SK-N-SH (cell line): ENCODE measurements at regions not wholly inside any gene's neighbourhood (a gene's known extent, or its start where the extent isn't known, plus 50 kb on each side); places are given as distances from the start of the nearest gene placed in this dataset.

Source experiments
- CTCF ChIA-PET: fragments of 300-600, 350-600 bp; formaldehyde crosslinking; extraction: SDS; loops from one replicate; lab custom pipeline; 2021; lab: Yijun Ruan, JAX
- POLR2A ChIA-PET: fragments of 350-600 bp; sonication (Branson Sonifier 250); formaldehyde crosslinking; extraction: SDS; loops from one replicate; lab custom pipeline; 2020; ENCODE audit warnings: antibody characterized with exemption, inconsistent platforms; lab: Yijun Ruan, JAX
- DNase-seq: peaks from one replicate; pipeline ENCODE4 v3.0.0; 2012
- H2AFZ ChIP-seq: fragments of 200-600 bp; sonication (generic); 2 replicates; pipeline ENCODE4 v1.8.1; 2016; ENCODE audit warnings: antibody characterized with exemption, mild to moderate bottlenecking, low read depth
- H3F3A ChIP-seq: fragments of 200-600 bp; sonication (generic); replicated peaks from 2 replicates; pipeline ENCODE3; 2016; ENCODE audit warnings: antibody characterized with exemption, mild to moderate bottlenecking; ENCODE audit not compliant: insufficient read depth
- H3K27ac ChIP-seq, 2 experiments: fragments of 200-500 bp in 1 of 2; fragments of 200-600 bp in 1 of 2; sonication (Bioruptor generic) in 1 of 2; sonication (generic), shearing (Covaris generic) in 1 of 2; 2 replicates each; pipeline versions ENCODE4 v1.5.1 to v1.6.1; 2014 to 2016; ENCODE audit warnings: low read depth in 2 of 2, inconsistent platforms in 1 of 2, low read length in 1 of 2, mild to moderate bottlenecking in 1 of 2, mixed read lengths in 1 of 2
- H3K27me3 ChIP-seq: fragments of 200-600 bp; sonication (generic), shearing (Covaris generic); 2 replicates; pipeline ENCODE4 v1.6.1; 2016; ENCODE audit warnings: mixed run types; ENCODE audit not compliant: insufficient read depth
- H3K36me3 ChIP-seq, 2 experiments: fragments of 200-500 bp in 1 of 2; fragments of 200-600 bp in 1 of 2; sonication (Bioruptor generic) in 1 of 2; sonication (generic) in 1 of 2; replicated peaks in 1 of 2; 2 replicates each; pipeline versions ENCODE3 to v1.5.1; 2014 to 2016; ENCODE audit warnings: low read length in 1 of 2, mild to moderate bottlenecking in 1 of 2; ENCODE audit not compliant: insufficient read depth in 2 of 2, control insufficient read depth in 1 of 2
- H3K4me1 ChIP-seq, 2 experiments: fragments of 200-500 bp in 1 of 2; fragments of 200-600 bp in 1 of 2; sonication (Bioruptor generic) in 1 of 2; sonication (generic), shearing (Covaris generic) in 1 of 2; 2 replicates each; pipeline versions ENCODE4 v1.5.1 to v1.6.1; 2014 to 2016; ENCODE audit warnings: low read depth in 1 of 2, low read length in 1 of 2, mixed run types in 1 of 2; ENCODE audit not compliant: insufficient read depth in 2 of 2, control insufficient read depth in 1 of 2
- H3K4me2 ChIP-seq: fragments of 200-600 bp; sonication (generic), shearing (Covaris generic); 2 replicates; pipeline ENCODE4 v1.6.1; 2017; ENCODE audit warnings: mixed run types
- H3K4me3 ChIP-seq, 2 experiments: fragments of 200-500 bp in 1 of 2; fragments of 200-600 bp in 1 of 2; sonication (Bioruptor generic) in 1 of 2; sonication (generic), shearing (Covaris generic) in 1 of 2; 2 replicates each; pipeline versions ENCODE4 v1.5.1 to v1.8.1; 2014 to 2016; ENCODE audit warnings: low read depth in 2 of 2, inconsistent platforms in 1 of 2, low read length in 1 of 2, mild to moderate bottlenecking in 1 of 2, mixed read lengths in 1 of 2, moderate library complexity in 1 of 2
- H3K79me2 ChIP-seq: fragments of 200-600 bp; sonication (generic); 2 replicates; pipeline ENCODE4 v1.8.1; 2017; ENCODE audit warnings: mild to moderate bottlenecking; ENCODE audit not compliant: insufficient read depth
- H3K9ac ChIP-seq: fragments of 200-600 bp; sonication (generic); 2 replicates; pipeline ENCODE4 v1.6.1; 2017; ENCODE audit warnings: mixed run types
- H3K9me2 ChIP-seq: fragments of 200-600 bp; sonication (generic); 2 replicates; pipeline ENCODE4 v1.6.1; 2017; ENCODE audit warnings: mixed run types
- H3K9me3 ChIP-seq: fragments of 200-600 bp; sonication (generic); 2 replicates; pipeline ENCODE4 v1.6.1; 2017; ENCODE audit warnings: mixed run types, mild to moderate bottlenecking, moderate library complexity
- H4K20me1 ChIP-seq: fragments of 200-600 bp; sonication (generic); 2 replicates; pipeline ENCODE4 v1.6.1; 2017; ENCODE audit warnings: mild to moderate bottlenecking, mixed run types; ENCODE audit not compliant: insufficient read depth
- CHD2 ChIP-seq: fragments of 150-350 bp; IDR thresholded peaks from 2 replicates; pipeline ENCODE4 v1.6.1; 2018; ENCODE audit warnings: low read length; ENCODE audit not compliant: partially characterized antibody
- ELF1 ChIP-seq: IDR thresholded peaks from 2 replicates; pipeline ENCODE4 v1.4.0; 2012
- EP300 ChIP-seq, 2 experiments: IDR thresholded peaks; 2 replicates each; pipeline versions ENCODE4 v1.4.0 to v1.6.1; 2012; ENCODE audit warnings: borderline replicate concordance in 1 of 2, low read depth in 1 of 2, low read length in 1 of 2
- EZH2phosphoT487 ChIP-seq: fragments of 200-600 bp; sonication (generic); IDR thresholded peaks from 2 replicates; pipeline ENCODE4 v1.6.1; 2017; ENCODE audit warnings: low read depth, mixed run types, mild to moderate bottlenecking, antibody characterized with exemption, moderate library complexity, borderline replicate concordance
- FOSL2 ChIP-seq: IDR thresholded peaks from 2 replicates; pipeline ENCODE4 v1.4.0; 2012; ENCODE audit warnings: low read depth, mild to moderate bottlenecking, moderate library complexity, borderline replicate concordance
- MEF2A ChIP-seq: IDR thresholded peaks from 2 replicates; pipeline ENCODE4 v1.4.0; 2012; ENCODE audit warnings: low read depth, borderline replicate concordance
- MXI1 ChIP-seq: IDR thresholded peaks from 2 replicates; pipeline ENCODE4 v1.6.1; 2012; ENCODE audit warnings: mild to moderate bottlenecking, low read depth, low read length, improper control_type of control experiment
- POLR2AphosphoS5 ChIP-seq: IDR thresholded peaks from 2 replicates; pipeline ENCODE4 v1.6.1; 2012; ENCODE audit warnings: low read depth, low read length
- RFX5 ChIP-seq: IDR thresholded peaks from 2 replicates; pipeline ENCODE4 v1.6.1; 2012; ENCODE audit warnings: mild to moderate bottlenecking, improper control_type of control experiment, low read length
- SIN3A ChIP-seq: IDR thresholded peaks from 2 replicates; pipeline ENCODE4 v1.6.1; 2012; ENCODE audit warnings: low read depth, mild to moderate bottlenecking, low read length, moderate library complexity, borderline replicate concordance
- SMC3 ChIP-seq: IDR thresholded peaks from 2 replicates; pipeline ENCODE4 v1.6.1; 2012; ENCODE audit warnings: low read depth, low read length, improper control_type of control experiment
- TAF1 ChIP-seq: IDR thresholded peaks from 2 replicates; pipeline ENCODE4 v1.6.1; 2012; ENCODE audit warnings: low read depth, mild to moderate bottlenecking, low read length, moderate library complexity, borderline replicate concordance
- TCF12 ChIP-seq: IDR thresholded peaks from 2 replicates; pipeline ENCODE4 v1.4.0; 2012
- WGBS: methylation state at CpG from one replicate; pipeline ENCODE4 v1.1.6; 2017; ENCODE audit warnings: low lambda C conversion rate; 5-methylcytosine and 5-hydroxymethylcytosine counted together
- TF ChIP-seq, protein P1 (sequence below): IDR thresholded peaks from 2 replicates; pipeline ENCODE4 v1.6.1; 2012; ENCODE audit warnings: mild to moderate bottlenecking, low read depth, low read length, moderate library complexity
- TF ChIP-seq, protein P2 (sequence below): fragments of 150-350 bp; IDR thresholded peaks from 2 replicates; pipeline ENCODE4 v1.6.1; 2017; ENCODE audit warnings: antibody characterized with exemption, low read length, low read depth, borderline replicate concordance
- TF ChIP-seq, protein P3 (sequence below): fragments of 150-350 bp; IDR thresholded peaks from 2 replicates; pipeline ENCODE4 v1.6.1; 2016; ENCODE audit warnings: mild to moderate bottlenecking, low read depth, low read length
- TF ChIP-seq, protein P4 (sequence below): IDR thresholded peaks from 2 replicates; pipeline ENCODE4; 2012

DNA sequence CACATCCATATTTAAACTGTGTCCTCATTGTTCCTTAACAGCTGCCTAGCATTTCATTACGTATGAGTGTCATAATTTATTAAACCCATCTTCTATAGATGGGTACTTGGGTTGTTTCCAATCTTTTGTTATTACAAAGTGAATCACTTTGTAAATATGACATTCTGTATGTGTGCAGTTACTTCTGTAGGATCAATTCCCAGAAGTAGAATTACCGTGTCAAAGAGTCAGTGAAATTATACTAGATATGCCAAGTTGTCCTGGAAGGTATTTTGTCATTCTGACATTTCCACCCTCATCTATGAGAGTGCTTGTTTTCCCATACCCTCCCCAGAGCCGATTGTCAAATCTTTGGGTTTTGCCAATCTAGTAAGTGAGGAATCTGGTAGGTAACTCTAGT is 194.5 kb upstream of the APCDD1 start:
- Histone ChIP-seq H3K9me2 (no peaks in the 10 kb centered on the region), H4K20me1 (no peaks in the 10 kb centered on the region), H2AFZ (no peak overlapping the region), H3F3A (no peaks in the 10 kb centered on the region), H3K9me3 (no peaks in the 10 kb centered on the region), H3K36me3 (no peaks in the 10 kb centered on the region), H3K27me3 (0 out of 2 replicates have a peak, but pooled peaks cover 10% of the 10 kb centered on the region), H3K4me1 (no peaks in the 10 kb centered on the region), H3K4me3 (no peak overlapping the region), H3K9ac (no peak overlapping the region)
- ChIA-PET CTCF (no interaction called here), POLR2A (no interaction called here)
- 28% methylated on average over 3 of the region's 3 CpGs for WGBS
- TF ChIP-seq MXI1 (no peak), SIN3A (no peak), SMC3 (no peak), POLR2AphosphoS5 (no peak), ELF1 (no peak), RFX5 (no peak), FOSL2 (no peak), CHD2 (no peak), EP300 (IDR thresholded peaks at IDR 0.05; ENCODE audit: borderline replicate concordance in 1 of 2, low read depth in 1 of 2, low read length in 1 of 2) (no peak), EZH2phosphoT487 (no peak), TCF12 (no peak), MEF2A (no peak), TAF1 (no peak)
- TF ChIP-seq, protein P1, sequence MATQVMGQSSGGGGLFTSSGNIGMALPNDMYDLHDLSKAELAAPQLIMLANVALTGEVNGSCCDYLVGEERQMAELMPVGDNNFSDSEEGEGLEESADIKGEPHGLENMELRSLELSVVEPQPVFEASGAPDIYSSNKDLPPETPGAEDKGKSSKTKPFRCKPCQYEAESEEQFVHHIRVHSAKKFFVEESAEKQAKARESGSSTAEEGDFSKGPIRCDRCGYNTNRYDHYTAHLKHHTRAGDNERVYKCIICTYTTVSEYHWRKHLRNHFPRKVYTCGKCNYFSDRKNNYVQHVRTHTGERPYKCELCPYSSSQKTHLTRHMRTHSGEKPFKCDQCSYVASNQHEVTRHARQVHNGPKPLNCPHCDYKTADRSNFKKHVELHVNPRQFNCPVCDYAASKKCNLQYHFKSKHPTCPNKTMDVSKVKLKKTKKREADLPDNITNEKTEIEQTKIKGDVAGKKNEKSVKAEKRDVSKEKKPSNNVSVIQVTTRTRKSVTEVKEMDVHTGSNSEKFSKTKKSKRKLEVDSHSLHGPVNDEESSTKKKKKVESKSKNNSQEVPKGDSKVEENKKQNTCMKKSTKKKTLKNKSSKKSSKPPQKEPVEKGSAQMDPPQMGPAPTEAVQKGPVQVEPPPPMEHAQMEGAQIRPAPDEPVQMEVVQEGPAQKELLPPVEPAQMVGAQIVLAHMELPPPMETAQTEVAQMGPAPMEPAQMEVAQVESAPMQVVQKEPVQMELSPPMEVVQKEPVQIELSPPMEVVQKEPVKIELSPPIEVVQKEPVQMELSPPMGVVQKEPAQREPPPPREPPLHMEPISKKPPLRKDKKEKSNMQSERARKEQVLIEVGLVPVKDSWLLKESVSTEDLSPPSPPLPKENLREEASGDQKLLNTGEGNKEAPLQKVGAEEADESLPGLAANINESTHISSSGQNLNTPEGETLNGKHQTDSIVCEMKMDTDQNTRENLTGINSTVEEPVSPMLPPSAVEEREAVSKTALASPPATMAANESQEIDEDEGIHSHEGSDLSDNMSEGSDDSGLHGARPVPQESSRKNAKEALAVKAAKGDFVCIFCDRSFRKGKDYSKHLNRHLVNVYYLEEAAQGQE, result no peak
- TF ChIP-seq, protein P2, sequence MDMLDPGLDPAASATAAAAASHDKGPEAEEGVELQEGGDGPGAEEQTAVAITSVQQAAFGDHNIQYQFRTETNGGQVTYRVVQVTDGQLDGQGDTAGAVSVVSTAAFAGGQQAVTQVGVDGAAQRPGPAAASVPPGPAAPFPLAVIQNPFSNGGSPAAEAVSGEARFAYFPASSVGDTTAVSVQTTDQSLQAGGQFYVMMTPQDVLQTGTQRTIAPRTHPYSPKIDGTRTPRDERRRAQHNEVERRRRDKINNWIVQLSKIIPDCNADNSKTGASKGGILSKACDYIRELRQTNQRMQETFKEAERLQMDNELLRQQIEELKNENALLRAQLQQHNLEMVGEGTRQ, result no peak
- TF ChIP-seq, protein P3, sequence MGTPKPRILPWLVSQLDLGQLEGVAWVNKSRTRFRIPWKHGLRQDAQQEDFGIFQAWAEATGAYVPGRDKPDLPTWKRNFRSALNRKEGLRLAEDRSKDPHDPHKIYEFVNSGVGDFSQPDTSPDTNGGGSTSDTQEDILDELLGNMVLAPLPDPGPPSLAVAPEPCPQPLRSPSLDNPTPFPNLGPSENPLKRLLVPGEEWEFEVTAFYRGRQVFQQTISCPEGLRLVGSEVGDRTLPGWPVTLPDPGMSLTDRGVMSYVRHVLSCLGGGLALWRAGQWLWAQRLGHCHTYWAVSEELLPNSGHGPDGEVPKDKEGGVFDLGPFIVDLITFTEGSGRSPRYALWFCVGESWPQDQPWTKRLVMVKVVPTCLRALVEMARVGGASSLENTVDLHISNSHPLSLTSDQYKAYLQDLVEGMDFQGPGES, result no peak
- TF ChIP-seq, protein P4, sequence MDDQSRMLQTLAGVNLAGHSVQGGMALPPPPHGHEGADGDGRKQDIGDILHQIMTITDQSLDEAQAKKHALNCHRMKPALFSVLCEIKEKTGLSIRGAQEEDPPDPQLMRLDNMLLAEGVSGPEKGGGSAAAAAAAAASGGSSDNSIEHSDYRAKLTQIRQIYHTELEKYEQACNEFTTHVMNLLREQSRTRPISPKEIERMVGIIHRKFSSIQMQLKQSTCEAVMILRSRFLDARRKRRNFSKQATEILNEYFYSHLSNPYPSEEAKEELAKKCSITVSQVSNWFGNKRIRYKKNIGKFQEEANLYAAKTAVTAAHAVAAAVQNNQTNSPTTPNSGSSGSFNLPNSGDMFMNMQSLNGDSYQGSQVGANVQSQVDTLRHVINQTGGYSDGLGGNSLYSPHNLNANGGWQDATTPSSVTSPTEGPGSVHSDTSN, result no peak
- TF ChIP-seq, all 33 proteins: peak for 0
- H3K79me2 ChIP-seq, result no peaks in the 10 kb centered on the region
- no peak overlapping the region for H3K4me2 ChIP-seq
- no peak for DNase-seq
- H3K27ac ChIP-seq, result no peak overlapping the region
